CD14-positive monocyte (primary cell): ENCODE measurements at regions not wholly inside any gene's neighbourhood (a gene's known extent, or its start where the extent isn't known, plus 50 kb on each side); places are given as distances from the start of the nearest gene placed in this dataset.

Source experiments
- DNase-seq, 3 donors: peaks; one replicate each; pipeline ENCODE4 v3.0.0-alpha.2; 2011 to 2022
- H2AFZ ChIP-seq: 2 replicates; pipeline ENCODE4 v1.6.0; 2012; ENCODE audit warnings: mild to moderate bottlenecking, low read depth, low read length, inconsistent platforms; ENCODE audit not compliant: insufficient read depth, poor library complexity, severe bottlenecking
- H3K27ac ChIP-seq, 2 donors: 1 replicate in 1 of 2; 2 replicates in 1 of 2; pipeline ENCODE4 v1.5.1; 2012 to 2013; ENCODE audit warnings: low read length in 2 of 2, control low read depth in 1 of 2, inconsistent platforms in 1 of 2, low read depth in 1 of 2, mild to moderate bottlenecking in 1 of 2
- H3K27me3 ChIP-seq, 2 donors: one replicate each; pipeline versions ENCODE4 v1.6.0 to v1.6.1; 2011 to 2013; ENCODE audit warnings: low read length in 2 of 2; ENCODE audit not compliant: control insufficient read depth in 2 of 2, insufficient read depth in 2 of 2
- H3K36me3 ChIP-seq, 2 donors: replicated peaks in 1 of 2; 1 replicate in 1 of 2; 2 replicates in 1 of 2; pipeline versions ENCODE4 v1.5.1 to v1.6.1; 2012 to 2013; ENCODE audit warnings: low read length in 2 of 2, control low read depth in 1 of 2, inconsistent platforms in 1 of 2, mild to moderate bottlenecking in 1 of 2; ENCODE audit not compliant: insufficient read depth in 2 of 2, control insufficient read depth in 1 of 2
- H3K4me1 ChIP-seq, 2 donors: 1 replicate in 1 of 2; 2 replicates in 1 of 2; pipeline versions ENCODE4 v1.5.1 to v1.6.1; 2012 to 2013; ENCODE audit warnings: low read length in 2 of 2, control low read depth in 1 of 2, inconsistent platforms in 1 of 2, mild to moderate bottlenecking in 1 of 2, moderate library complexity in 1 of 2; ENCODE audit not compliant: insufficient read depth in 2 of 2, control insufficient read depth in 1 of 2
- H3K4me2 ChIP-seq: replicated peaks from 2 replicates; pipeline ENCODE3; 2012; ENCODE audit warnings: low read length, moderate library complexity, mild to moderate bottlenecking; ENCODE audit not compliant: poor library complexity, severe bottlenecking; ENCODE audit errors: extremely low read depth
- H3K4me3 ChIP-seq, 3 experiments: fragments of 200-600 bp in 1 of 3; sonication (generic) in 1 of 3; replicated peaks in 1 of 3; 1 replicate in 2 of 3; 2 replicates in 1 of 3; pipeline ENCODE4 v1.5.1; 2011 to 2013; ENCODE audit warnings: low read length in 3 of 3, mild to moderate bottlenecking in 3 of 3, control low read depth in 2 of 3, low read depth in 2 of 3, inconsistent platforms in 1 of 3, moderate library complexity in 1 of 3
- H3K79me2 ChIP-seq: 2 replicates; pipeline ENCODE4 v1.6.0; 2012; ENCODE audit warnings: mild to moderate bottlenecking, control low read depth, inconsistent platforms, low read length, moderate library complexity; ENCODE audit not compliant: insufficient read depth
- H3K9ac ChIP-seq: 2 replicates; pipeline ENCODE4 v1.6.0; 2017; ENCODE audit warnings: low read length, mild to moderate bottlenecking; ENCODE audit not compliant: insufficient read depth, poor library complexity, severe bottlenecking
- H3K9me3 ChIP-seq, 2 donors: replicated peaks in 1 of 2; 1 replicate in 1 of 2; 2 replicates in 1 of 2; pipeline versions ENCODE4 v1.5.1 to v1.6.1; 2012 to 2013; ENCODE audit warnings: low read length in 2 of 2, control low read depth in 1 of 2; ENCODE audit not compliant: control insufficient read depth in 1 of 2, insufficient read depth in 1 of 2
- H4K20me1 ChIP-seq: 2 replicates; pipeline ENCODE4 v1.6.0; 2012; ENCODE audit warnings: mild to moderate bottlenecking, low read length, control low read depth, moderate library complexity; ENCODE audit not compliant: insufficient read depth
- H3K27ac Mint-ChIP-seq, 7 donors: one replicate each; pipeline ENCODE4 v1.8.0; 2020; ENCODE audit warnings: mild to moderate bottlenecking in 7 of 7, mixed read lengths in 7 of 7, moderate library complexity in 6 of 7, inconsistent platforms in 2 of 7
- H3K27me3 Mint-ChIP-seq, 3 donors: one replicate each; pipeline ENCODE4 v1.8.0; 2021 to 2022; ENCODE audit warnings: low read depth in 3 of 3, mild to moderate bottlenecking in 3 of 3, mixed read lengths in 3 of 3, moderate library complexity in 3 of 3, inconsistent platforms in 1 of 3
- H3K36me3 Mint-ChIP-seq, 2 donors: one replicate each; pipeline ENCODE4 v1.8.0; 2020; ENCODE audit warnings: mixed read lengths in 2 of 2, inconsistent platforms in 1 of 2, mild to moderate bottlenecking in 1 of 2
- H3K4me1 Mint-ChIP-seq: one replicate; pipeline ENCODE4 v1.8.0; 2020; ENCODE audit warnings: mild to moderate bottlenecking, mixed read lengths
- H3K4me3 Mint-ChIP-seq, 2 donors: one replicate each; pipeline ENCODE4 v1.8.0; 2020; ENCODE audit warnings: mild to moderate bottlenecking in 2 of 2, mixed read lengths in 2 of 2, moderate library complexity in 1 of 2
- H3K9me3 Mint-ChIP-seq, 7 donors: one replicate each; pipeline ENCODE4 v1.8.0; 2020 to 2022; ENCODE audit warnings: mixed read lengths in 7 of 7, mild to moderate bottlenecking in 6 of 7, moderate library complexity in 6 of 7, inconsistent platforms in 2 of 7
- WGBS: methylation state at CpG from one replicate; pipeline ENCODE4 v1.1.5; 2013; ENCODE audit warnings: missing lambda C conversion rate; ENCODE audit not compliant: insufficient coverage; 5-methylcytosine and 5-hydroxymethylcytosine counted together
- intact Hi-C, 2 donors: fragments of 100-400 bp; cut with micrococcal nuclease; formaldehyde crosslinking; loops; one replicate each; pipeline versions ENCODE4 v1.15.0 to v1.15.1; 2023
- TF ChIP-seq, protein P1 (sequence below): fragments of 200-600 bp; IDR thresholded peaks from one replicate; pipeline ENCODE4 v1.8.0; 2022; ENCODE audit warnings: antibody characterized with exemption, mild to moderate bottlenecking

DNA sequence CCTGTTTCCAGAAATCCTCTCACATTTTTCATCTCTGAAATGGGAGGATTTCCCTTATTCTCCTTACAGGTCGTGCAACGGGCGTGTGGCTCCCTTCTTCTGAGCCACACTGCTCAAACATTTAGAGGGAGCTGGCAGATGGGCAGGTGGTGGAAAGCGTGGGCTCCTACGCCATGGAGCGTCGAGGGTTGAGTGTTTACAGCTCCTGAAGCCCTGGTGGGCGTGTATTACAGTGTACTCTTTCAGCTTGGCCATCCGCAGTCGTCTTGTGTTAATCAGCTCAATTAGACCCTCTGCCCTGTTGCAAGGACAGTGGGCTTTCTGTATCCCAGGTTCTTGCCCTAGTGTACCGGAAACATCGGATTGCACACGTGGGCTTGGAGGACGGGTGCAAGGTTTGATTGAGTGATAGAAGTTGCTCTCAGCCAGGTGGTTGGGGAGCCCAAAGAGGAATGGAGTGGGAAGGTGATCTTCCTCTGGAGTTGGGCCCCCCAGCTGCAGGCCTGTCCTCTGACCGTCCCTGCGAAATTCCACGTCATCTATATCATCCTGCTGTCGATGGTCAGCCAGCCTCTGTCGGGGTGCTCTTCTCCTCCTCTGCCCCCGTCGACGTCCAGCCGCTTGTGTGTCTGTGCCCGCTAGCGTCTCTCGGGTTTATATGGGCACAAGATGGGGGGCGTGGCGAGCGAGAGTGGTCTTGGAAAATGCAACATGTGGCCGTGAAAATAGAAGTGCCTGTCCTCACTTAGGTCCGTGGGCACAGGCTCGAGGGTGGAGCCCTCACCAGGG, 120.3 kb upstream of the DSEL start:
- Mint-ChIP-seq H3K9me3 (peaks cover 0 to 7% (median 2%) of the 10 kb centered on the region in 7 donors), H3K36me3 (no peaks in the 10 kb centered on the region), H3K4me3 (no peak overlapping the region), H3K27me3 (no peaks in the 10 kb centered on the region), H3K4me1 (no peaks in the 10 kb centered on the region), H3K27ac (no peak overlapping the region)
- Histone ChIP-seq H3K79me2 (no peaks in the 10 kb centered on the region), H3K36me3 (no peaks in the 10 kb centered on the region), H3K27ac (no peak overlapping the region), H4K20me1 (no peaks in the 10 kb centered on the region), H3K4me3 (no peak overlapping the region), H3K9me3 (peaks cover 0 to 3% of the 10 kb centered on the region in 2 donors), H3K4me1 (no peaks in the 10 kb centered on the region), H2AFZ (no peak overlapping the region), H3K4me2 (no peak overlapping the region), H3K9ac (no peak overlapping the region), H3K27me3 (no peaks in the 10 kb centered on the region)
- intact Hi-C loops = no loop called here
- TF ChIP-seq, protein P1, sequence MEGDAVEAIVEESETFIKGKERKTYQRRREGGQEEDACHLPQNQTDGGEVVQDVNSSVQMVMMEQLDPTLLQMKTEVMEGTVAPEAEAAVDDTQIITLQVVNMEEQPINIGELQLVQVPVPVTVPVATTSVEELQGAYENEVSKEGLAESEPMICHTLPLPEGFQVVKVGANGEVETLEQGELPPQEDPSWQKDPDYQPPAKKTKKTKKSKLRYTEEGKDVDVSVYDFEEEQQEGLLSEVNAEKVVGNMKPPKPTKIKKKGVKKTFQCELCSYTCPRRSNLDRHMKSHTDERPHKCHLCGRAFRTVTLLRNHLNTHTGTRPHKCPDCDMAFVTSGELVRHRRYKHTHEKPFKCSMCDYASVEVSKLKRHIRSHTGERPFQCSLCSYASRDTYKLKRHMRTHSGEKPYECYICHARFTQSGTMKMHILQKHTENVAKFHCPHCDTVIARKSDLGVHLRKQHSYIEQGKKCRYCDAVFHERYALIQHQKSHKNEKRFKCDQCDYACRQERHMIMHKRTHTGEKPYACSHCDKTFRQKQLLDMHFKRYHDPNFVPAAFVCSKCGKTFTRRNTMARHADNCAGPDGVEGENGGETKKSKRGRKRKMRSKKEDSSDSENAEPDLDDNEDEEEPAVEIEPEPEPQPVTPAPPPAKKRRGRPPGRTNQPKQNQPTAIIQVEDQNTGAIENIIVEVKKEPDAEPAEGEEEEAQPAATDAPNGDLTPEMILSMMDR = no peak
- 90% methylated on average over 24 of the region's 32 CpGs for WGBS
- no peak for DNase-seq

- no peak for DNase-seq
- Histone ChIP-seq H3K9me3 (peaks cover 0 to 3% of the 10 kb centered on the region in 2 donors), H3K27me3 (no peaks in the 10 kb centered on the region), H2AFZ (no peak overlapping the region), H3K4me3 (no peak overlapping the region), H4K20me1 (no peaks in the 10 kb centered on the region), H3K36me3 (no peaks in the 10 kb centered on the region), H3K4me1 (no peaks in the 10 kb centered on the region), H3K4me2 (no peak overlapping the region), H3K27ac (no peak overlapping the region), H3K9ac (no peak overlapping the region), H3K79me2 (no peaks in the 10 kb centered on the region)
- WGBS = 46% methylated on average over 4 of the region's 4 CpGs
- TF ChIP-seq, protein P1 = no peak
- intact Hi-C loops = no loop called here
- H3K27me3 Mint-ChIP-seq = peaks cover 0 to 2% (median 0%) of the 10 kb centered on the region in 3 donors
- no peaks in the 10 kb centered on the region for H3K4me1 Mint-ChIP-seq
- peaks cover 0 to 7% (median 2%) of the 10 kb centered on the region in 7 donors for H3K9me3 Mint-ChIP-seq
- no peak overlapping the region for H3K27ac Mint-ChIP-seq
- H3K4me3 Mint-ChIP-seq = no peak overlapping the region
- H3K36me3 Mint-ChIP-seq = no peaks in the 10 kb centered on the region
Measured at GRCh38 chr18:67634631-67635338, 118.3 kb upstream of the DSEL start.
